Gastroesophageal sphincter (tissue), 3 donors: ENCODE measurements at regions not wholly inside any gene's neighbourhood (a gene's known extent, or its start where the extent isn't known, plus 50 kb on each side); places are given as distances from the start of the nearest gene placed in this dataset.
"Not testable (repeated sequence)": the region's sequence is repeated elsewhere in the genome, so short reads cannot be mapped to it uniquely, and the experiment has no call there.

Source experiments
- EP300 ChIP-seq: sonication (generic); formaldehyde crosslinking; IDR thresholded peaks from one replicate; pipeline ENCODE4 v1.6.1; 2017; ENCODE audit warnings: antibody characterized with exemption, mild to moderate bottlenecking
- POLR2A ChIP-seq, 2 donors: fragments of 450-650 bp; IDR thresholded peaks; one replicate each; pipeline ENCODE4 v1.6.1; 2017; ENCODE audit warnings: antibody characterized with exemption in 2 of 2, mild to moderate bottlenecking in 2 of 2, moderate library complexity in 1 of 2
- POLR2AphosphoS5 ChIP-seq: sonication (generic); formaldehyde crosslinking; IDR thresholded peaks from one replicate; pipeline ENCODE4 v1.6.1; 2017; ENCODE audit warnings: antibody characterized with exemption
- TF ChIP-seq, protein P1 (sequence below), 4 experiments: fragments of 200-600 bp in 2 of 4; fragments of 450-650 bp in 2 of 4; sonication (generic) in 1 of 4; IDR thresholded peaks; one replicate each; pipeline ENCODE4 v1.5.1; 2017 to 2019; ENCODE audit warnings: antibody characterized with exemption in 4 of 4, mild to moderate bottlenecking in 2 of 4, moderate library complexity in 2 of 4

DNA sequence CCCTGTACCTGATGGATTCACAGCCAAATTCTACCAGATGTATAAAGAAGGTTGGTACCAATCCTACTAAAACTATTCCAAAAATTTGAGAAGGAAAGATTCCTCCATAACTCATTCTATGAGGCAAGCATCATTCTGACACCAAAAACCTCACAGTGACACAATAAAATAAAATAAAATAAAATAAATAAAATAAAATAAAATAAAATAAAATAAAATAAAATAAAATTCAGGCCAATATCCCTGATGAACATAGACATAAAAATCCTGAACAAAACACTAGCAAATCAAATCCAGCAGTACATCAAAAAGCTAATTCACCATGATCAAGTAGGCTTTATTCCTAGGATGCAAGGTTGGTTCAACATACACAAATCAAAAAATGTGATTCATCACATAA lies 108.1 kb downstream of the PROX1 start:
- TF ChIP-seq, protein P1, sequence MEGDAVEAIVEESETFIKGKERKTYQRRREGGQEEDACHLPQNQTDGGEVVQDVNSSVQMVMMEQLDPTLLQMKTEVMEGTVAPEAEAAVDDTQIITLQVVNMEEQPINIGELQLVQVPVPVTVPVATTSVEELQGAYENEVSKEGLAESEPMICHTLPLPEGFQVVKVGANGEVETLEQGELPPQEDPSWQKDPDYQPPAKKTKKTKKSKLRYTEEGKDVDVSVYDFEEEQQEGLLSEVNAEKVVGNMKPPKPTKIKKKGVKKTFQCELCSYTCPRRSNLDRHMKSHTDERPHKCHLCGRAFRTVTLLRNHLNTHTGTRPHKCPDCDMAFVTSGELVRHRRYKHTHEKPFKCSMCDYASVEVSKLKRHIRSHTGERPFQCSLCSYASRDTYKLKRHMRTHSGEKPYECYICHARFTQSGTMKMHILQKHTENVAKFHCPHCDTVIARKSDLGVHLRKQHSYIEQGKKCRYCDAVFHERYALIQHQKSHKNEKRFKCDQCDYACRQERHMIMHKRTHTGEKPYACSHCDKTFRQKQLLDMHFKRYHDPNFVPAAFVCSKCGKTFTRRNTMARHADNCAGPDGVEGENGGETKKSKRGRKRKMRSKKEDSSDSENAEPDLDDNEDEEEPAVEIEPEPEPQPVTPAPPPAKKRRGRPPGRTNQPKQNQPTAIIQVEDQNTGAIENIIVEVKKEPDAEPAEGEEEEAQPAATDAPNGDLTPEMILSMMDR (IDR thresholded peaks at IDR 0.05), result not testable (repeated sequence)
- TF ChIP-seq EP300; POLR2AphosphoS5; POLR2A (IDR thresholded peaks at IDR 0.05): not testable (repeated sequence)
